WTC11 (cell line): ENCODE measurements at regions not wholly inside any gene's neighbourhood (a gene's known extent, or its start where the extent isn't known, plus 50 kb on each side); places are given as distances from the start of the nearest gene placed in this dataset.

Experiments used
- ATAC-seq: fragments of 200-7000 bp; cut with Tn5 transposase; 2 replicates; pipeline ENCODE4 v1.10.0; 2021; ENCODE audit warnings: mild to moderate bottlenecking, moderate library complexity
- CTCF ChIA-PET: fragments of 300-600 bp; sonication (Branson Sonifier 250); formaldehyde crosslinking; loops from one replicate; lab custom pipeline; 2021; ENCODE audit warnings: antibody characterized with exemption; lab: Charles Lee
- POLR2A ChIA-PET: fragments of 350-600 bp; sonication (Branson Sonifier 250); formaldehyde crosslinking; loops from one replicate; lab custom pipeline; 2021; ENCODE audit warnings: antibody characterized with exemption; lab: Charles Lee
- DNase-seq: peaks from one replicate; pipeline ENCODE4 v3.0.0; 2021; ENCODE audit warnings: low spot score
- H3K27ac Mint-ChIP-seq: 2 replicates; pipeline ENCODE4 v1.8.0; 2021; ENCODE audit warnings: mixed read lengths
- H3K27me3 Mint-ChIP-seq: 2 replicates; pipeline ENCODE4 v1.8.0; 2021; ENCODE audit warnings: low read depth, mild to moderate bottlenecking, moderate library complexity, mixed read lengths
- H3K36me3 Mint-ChIP-seq: 2 replicates; pipeline ENCODE4 v1.8.0; 2021; ENCODE audit warnings: mixed read lengths
- H3K4me1 Mint-ChIP-seq: 2 replicates; pipeline ENCODE4 v1.8.0; 2022; ENCODE audit warnings: mixed read lengths
- H3K4me3 Mint-ChIP-seq: 2 replicates; pipeline ENCODE4 v1.8.0; 2021; ENCODE audit warnings: mild to moderate bottlenecking, moderate library complexity, mixed read lengths
- H3K9me3 Mint-ChIP-seq: 2 replicates; pipeline ENCODE4 v1.8.0; 2021; ENCODE audit warnings: mixed read lengths
- CBFB ChIP-seq: sonication (generic); formaldehyde crosslinking; IDR thresholded peaks from 2 replicates; pipeline ENCODE4 v1.8.1; 2022; ENCODE audit warnings: mild to moderate bottlenecking, low read depth, missing genetic modification reagents
- FOXJ3 ChIP-seq: sonication (generic); formaldehyde crosslinking; IDR thresholded peaks from 2 replicates; pipeline ENCODE4 v1.9.0; 2021; ENCODE audit warnings: missing genetic modification reagents, mild to moderate bottlenecking, borderline replicate concordance
- FOXK1 ChIP-seq: sonication (generic); formaldehyde crosslinking; IDR thresholded peaks from 2 replicates; pipeline ENCODE4 v1.8.0; 2022; ENCODE audit warnings: mild to moderate bottlenecking, moderate library complexity, missing genetic modification reagents
- GTF2I ChIP-seq: fragments of 250-450 bp; sonication (Bioruptor Pico); conservative IDR thresholded peaks from 2 replicates; pipeline ENCODE4 v1.4.0; 2021; ENCODE audit warnings: mild to moderate bottlenecking
- JAZF1 ChIP-seq: fragments of 250-450 bp; sonication (Bioruptor Pico); IDR thresholded peaks from 2 replicates; pipeline ENCODE4 v1.9.0; 2021; ENCODE audit warnings: moderate library complexity, mild to moderate bottlenecking, inconsistent platforms
- KAT7 ChIP-seq: sonication (generic); formaldehyde crosslinking; IDR thresholded peaks from 2 replicates; pipeline ENCODE4 v1.8.1; 2023; ENCODE audit warnings: missing genetic modification reagents, mild to moderate bottlenecking, borderline replicate concordance
- MYBL2 ChIP-seq: sonication (generic); formaldehyde crosslinking; IDR thresholded peaks from 2 replicates; pipeline ENCODE4 v1.8.1; 2023; ENCODE audit warnings: mild to moderate bottlenecking, moderate library complexity, missing genetic modification reagents
- NFATC4 ChIP-seq: fragments of 250-450 bp; sonication (Bioruptor Pico); IDR thresholded peaks from 2 replicates; pipeline ENCODE4 v1.9.0; 2021; ENCODE audit warnings: mild to moderate bottlenecking
- NFE2L1 ChIP-seq: sonication (generic); formaldehyde crosslinking; IDR thresholded peaks from 2 replicates; pipeline ENCODE4 v1.8.1; 2023; ENCODE audit warnings: missing genetic modification reagents
- NR1H2 ChIP-seq: sonication (generic); formaldehyde crosslinking; IDR thresholded peaks from 2 replicates; pipeline ENCODE4 v1.9.0; 2021; ENCODE audit warnings: mild to moderate bottlenecking, moderate library complexity, missing genetic modification reagents
- PRRX2 ChIP-seq: fragments of 250-450 bp; sonication (Bioruptor Pico); IDR thresholded peaks from 2 replicates; pipeline ENCODE4 v1.8.0; 2021; ENCODE audit warnings: mild to moderate bottlenecking
- ZNF121 ChIP-seq: sonication (generic); formaldehyde crosslinking; IDR thresholded peaks from 2 replicates; pipeline ENCODE4 v1.8.0; 2023; ENCODE audit warnings: missing genetic modification reagents
- ZNF416 ChIP-seq: fragments of 250-450 bp; sonication (Bioruptor Pico); IDR thresholded peaks from 2 replicates; pipeline ENCODE4 v1.9.0; 2021; ENCODE audit warnings: mild to moderate bottlenecking, inconsistent platforms
- ZNF423 ChIP-seq: fragments of 250-450 bp; sonication (Bioruptor Pico); IDR thresholded peaks from 2 replicates; pipeline ENCODE4 v2.1.2; 2022; ENCODE audit warnings: mild to moderate bottlenecking, moderate library complexity
- TF ChIP-seq, protein P1 (sequence below): sonication (generic); formaldehyde crosslinking; IDR thresholded peaks from 2 replicates; pipeline ENCODE4 v1.8.1; 2022; ENCODE audit warnings: low read depth, missing genetic modification reagents, borderline replicate concordance
- TF ChIP-seq, protein P2 (sequence below): fragments of 250-450 bp; sonication (Bioruptor Pico); IDR thresholded peaks from 2 replicates; pipeline ENCODE4 v1.9.0; 2021; ENCODE audit warnings: moderate library complexity, mild to moderate bottlenecking, inconsistent platforms, borderline replicate concordance
- TF ChIP-seq, protein P3 (sequence below): sonication (generic); formaldehyde crosslinking; IDR thresholded peaks from 2 replicates; pipeline ENCODE4 v1.8.1; 2023; ENCODE audit warnings: mild to moderate bottlenecking, missing genetic modification reagents
- TF ChIP-seq, protein P4 (sequence below): sonication (generic); formaldehyde crosslinking; IDR thresholded peaks from 2 replicates; pipeline ENCODE4 v1.8.0; 2023; ENCODE audit warnings: mild to moderate bottlenecking, missing genetic modification reagents
- TF ChIP-seq, protein P5 (sequence below): fragments of 250-450 bp; sonication (Bioruptor Pico); IDR thresholded peaks from 2 replicates; pipeline ENCODE4 v1.9.0; 2021; ENCODE audit warnings: mild to moderate bottlenecking

DNA sequence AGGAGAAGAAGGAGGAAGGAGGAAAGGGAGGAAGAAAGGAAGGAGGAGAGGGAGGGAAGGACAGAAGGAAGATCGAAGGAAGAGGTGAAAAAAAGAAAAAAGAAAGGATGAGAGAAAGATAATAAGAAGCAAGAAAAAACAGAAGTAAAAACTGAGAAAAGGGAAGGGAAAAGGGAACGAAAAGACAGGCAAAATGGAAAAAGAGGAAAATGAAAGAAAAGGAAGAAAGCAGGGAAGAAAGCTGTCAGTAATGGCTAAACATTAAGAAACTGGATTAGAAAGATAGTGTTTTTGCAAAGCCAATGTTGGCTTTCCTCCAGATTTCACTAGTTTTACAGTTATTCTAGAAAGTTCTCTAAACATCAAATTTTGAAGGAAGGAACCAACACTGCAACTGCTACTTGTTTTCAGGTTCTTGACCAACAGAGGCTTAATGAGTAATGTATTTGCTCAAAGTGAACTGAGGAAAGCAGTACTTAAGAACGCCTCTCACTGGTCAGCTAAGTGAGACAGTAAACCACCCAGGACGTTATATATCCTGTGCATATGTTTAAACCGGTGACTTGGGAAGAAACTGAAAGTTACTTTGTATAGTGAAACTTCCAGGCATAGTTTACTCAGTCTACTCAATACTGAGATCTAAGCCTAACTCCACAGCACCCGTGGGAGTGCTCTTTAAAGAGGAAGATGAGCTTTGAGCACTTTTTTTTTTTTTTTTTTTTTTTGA is 286.2 kb upstream of the TRIB2 start (continued):
- TF ChIP-seq, protein P1, sequence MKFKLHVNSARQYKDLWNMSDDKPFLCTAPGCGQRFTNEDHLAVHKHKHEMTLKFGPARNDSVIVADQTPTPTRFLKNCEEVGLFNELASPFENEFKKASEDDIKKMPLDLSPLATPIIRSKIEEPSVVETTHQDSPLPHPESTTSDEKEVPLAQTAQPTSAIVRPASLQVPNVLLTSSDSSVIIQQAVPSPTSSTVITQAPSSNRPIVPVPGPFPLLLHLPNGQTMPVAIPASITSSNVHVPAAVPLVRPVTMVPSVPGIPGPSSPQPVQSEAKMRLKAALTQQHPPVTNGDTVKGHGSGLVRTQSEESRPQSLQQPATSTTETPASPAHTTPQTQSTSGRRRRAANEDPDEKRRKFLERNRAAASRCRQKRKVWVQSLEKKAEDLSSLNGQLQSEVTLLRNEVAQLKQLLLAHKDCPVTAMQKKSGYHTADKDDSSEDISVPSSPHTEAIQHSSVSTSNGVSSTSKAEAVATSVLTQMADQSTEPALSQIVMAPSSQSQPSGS (CRISPR knock-in tag) = no peak
- no peak for TF ChIP-seq NFE2L1 (CRISPR knock-in tag)
- no peak for TF ChIP-seq NFATC4 (CRISPR knock-in tag)

DNA sequence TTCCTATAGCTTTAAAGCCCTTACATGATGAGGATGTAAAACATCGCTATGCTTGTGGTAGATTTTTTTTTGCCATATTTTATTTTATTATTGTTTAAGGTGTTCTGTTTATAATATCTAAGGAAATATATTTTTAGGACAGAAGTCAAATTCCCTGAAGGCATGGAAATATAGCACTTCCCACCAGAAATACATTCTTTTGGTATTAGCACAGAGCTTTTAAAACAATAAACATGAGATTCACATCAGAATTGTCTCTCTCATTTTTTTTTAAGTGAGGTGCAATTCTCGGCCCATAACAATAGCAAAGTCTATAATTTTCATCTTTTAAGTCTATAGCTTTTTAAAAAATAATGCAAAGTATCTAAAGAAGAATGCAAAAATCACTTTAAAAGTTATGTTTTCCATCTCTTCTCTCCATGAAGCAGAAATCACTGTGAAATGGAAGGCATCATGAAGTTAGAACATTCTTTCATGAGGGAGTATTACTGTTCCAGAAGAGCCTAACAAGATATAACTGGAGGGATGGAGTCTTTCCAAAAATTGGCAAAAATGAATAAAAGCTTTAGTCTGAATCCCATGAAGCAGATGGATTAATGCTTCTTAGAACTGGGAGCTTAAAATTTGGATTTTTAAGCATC is 283.6 kb upstream of the TRIB2 start:
- Mint-ChIP-seq H3K4me3 (no peak overlapping the region), H3K27me3 (no peaks in the 10 kb centered on the region), H3K36me3 (no peaks in the 10 kb centered on the region), H3K9me3 (no peaks in the 10 kb centered on the region; the same call in 1 of the 2 replicates), H3K27ac (no peak overlapping the region), H3K4me1 (peaks cover 41% of the 10 kb centered on the region)
- CTCF ChIA-PET = interaction anchor here (1.2 to 1.3 kb wide), 2 partner anchors 283 to 574 kb away, joined by 6 to 9 read pairs; partner anchors contain the start of gene TRIB2
- ATAC-seq (no peak), DNase-seq (no peak)
- TF ChIP-seq ZNF121 (CRISPR knock-in tag) (no peak), ZNF423 (CRISPR knock-in tag) (no peak), NFE2L1 (CRISPR knock-in tag) (no peak), FOXK1 (CRISPR knock-in tag) (no peak), PRRX2 (CRISPR knock-in tag) (no peak), JAZF1 (CRISPR knock-in tag) (no peak), NR1H2 (CRISPR knock-in tag) (no peak), MYBL2 (CRISPR knock-in tag) (no peak), GTF2I (CRISPR knock-in tag) (no peak), ZNF416 (CRISPR knock-in tag) (no peak), FOXJ3 (CRISPR knock-in tag) (no peak), KAT7 (CRISPR knock-in tag) (no peak), CBFB (CRISPR knock-in tag) (no peak)
- TF ChIP-seq, protein P2, sequence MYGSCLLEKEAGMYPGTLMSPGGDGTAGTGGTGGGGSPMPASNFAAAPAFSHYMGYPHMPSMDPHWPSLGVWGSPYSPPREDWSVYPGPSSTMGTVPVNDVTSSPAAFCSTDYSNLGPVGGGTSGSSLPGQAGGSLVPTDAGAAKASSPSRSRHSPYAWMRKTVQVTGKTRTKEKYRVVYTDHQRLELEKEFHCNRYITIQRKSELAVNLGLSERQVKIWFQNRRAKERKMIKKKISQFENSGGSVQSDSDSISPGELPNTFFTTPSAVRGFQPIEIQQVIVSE (CRISPR knock-in tag) = no peak
- TF ChIP-seq, protein P3, sequence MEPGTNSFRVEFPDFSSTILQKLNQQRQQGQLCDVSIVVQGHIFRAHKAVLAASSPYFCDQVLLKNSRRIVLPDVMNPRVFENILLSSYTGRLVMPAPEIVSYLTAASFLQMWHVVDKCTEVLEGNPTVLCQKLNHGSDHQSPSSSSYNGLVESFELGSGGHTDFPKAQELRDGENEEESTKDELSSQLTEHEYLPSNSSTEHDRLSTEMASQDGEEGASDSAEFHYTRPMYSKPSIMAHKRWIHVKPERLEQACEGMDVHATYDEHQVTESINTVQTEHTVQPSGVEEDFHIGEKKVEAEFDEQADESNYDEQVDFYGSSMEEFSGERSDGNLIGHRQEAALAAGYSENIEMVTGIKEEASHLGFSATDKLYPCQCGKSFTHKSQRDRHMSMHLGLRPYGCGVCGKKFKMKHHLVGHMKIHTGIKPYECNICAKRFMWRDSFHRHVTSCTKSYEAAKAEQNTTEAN = no peak
- TF ChIP-seq, protein P4, sequence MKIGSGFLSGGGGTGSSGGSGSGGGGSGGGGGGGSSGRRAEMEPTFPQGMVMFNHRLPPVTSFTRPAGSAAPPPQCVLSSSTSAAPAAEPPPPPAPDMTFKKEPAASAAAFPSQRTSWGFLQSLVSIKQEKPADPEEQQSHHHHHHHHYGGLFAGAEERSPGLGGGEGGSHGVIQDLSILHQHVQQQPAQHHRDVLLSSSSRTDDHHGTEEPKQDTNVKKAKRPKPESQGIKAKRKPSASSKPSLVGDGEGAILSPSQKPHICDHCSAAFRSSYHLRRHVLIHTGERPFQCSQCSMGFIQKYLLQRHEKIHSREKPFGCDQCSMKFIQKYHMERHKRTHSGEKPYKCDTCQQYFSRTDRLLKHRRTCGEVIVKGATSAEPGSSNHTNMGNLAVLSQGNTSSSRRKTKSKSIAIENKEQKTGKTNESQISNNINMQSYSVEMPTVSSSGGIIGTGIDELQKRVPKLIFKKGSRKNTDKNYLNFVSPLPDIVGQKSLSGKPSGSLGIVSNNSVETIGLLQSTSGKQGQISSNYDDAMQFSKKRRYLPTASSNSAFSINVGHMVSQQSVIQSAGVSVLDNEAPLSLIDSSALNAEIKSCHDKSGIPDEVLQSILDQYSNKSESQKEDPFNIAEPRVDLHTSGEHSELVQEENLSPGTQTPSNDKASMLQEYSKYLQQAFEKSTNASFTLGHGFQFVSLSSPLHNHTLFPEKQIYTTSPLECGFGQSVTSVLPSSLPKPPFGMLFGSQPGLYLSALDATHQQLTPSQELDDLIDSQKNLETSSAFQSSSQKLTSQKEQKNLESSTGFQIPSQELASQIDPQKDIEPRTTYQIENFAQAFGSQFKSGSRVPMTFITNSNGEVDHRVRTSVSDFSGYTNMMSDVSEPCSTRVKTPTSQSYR (CRISPR knock-in tag) = no peak
- TF ChIP-seq, protein P5, sequence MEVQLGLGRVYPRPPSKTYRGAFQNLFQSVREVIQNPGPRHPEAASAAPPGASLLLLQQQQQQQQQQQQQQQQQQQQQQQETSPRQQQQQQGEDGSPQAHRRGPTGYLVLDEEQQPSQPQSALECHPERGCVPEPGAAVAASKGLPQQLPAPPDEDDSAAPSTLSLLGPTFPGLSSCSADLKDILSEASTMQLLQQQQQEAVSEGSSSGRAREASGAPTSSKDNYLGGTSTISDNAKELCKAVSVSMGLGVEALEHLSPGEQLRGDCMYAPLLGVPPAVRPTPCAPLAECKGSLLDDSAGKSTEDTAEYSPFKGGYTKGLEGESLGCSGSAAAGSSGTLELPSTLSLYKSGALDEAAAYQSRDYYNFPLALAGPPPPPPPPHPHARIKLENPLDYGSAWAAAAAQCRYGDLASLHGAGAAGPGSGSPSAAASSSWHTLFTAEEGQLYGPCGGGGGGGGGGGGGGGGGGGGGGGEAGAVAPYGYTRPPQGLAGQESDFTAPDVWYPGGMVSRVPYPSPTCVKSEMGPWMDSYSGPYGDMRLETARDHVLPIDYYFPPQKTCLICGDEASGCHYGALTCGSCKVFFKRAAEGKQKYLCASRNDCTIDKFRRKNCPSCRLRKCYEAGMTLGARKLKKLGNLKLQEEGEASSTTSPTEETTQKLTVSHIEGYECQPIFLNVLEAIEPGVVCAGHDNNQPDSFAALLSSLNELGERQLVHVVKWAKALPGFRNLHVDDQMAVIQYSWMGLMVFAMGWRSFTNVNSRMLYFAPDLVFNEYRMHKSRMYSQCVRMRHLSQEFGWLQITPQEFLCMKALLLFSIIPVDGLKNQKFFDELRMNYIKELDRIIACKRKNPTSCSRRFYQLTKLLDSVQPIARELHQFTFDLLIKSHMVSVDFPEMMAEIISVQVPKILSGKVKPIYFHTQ (CRISPR knock-in tag) = no peak
- POLR2A ChIA-PET = no interaction called here
